Endothelial cell of umbilical vein (primary cell): ENCODE measurements at regions not wholly inside any gene's neighbourhood (a gene's known extent, or its start where the extent isn't known, plus 50 kb on each side); places are given as distances from the start of the nearest gene placed in this dataset.

Experiments
- BruUV-seq: library from RNA; stranded (reverse); fragments of 400-500 nt; replicated peaks from 2 replicates; lab custom pipeline; 2021; lab: Mats Ljungman, UMichigan
- CTCF ChIA-PET: fragments of 300-600, 350-600 bp; sonication (Branson Sonifier 250); formaldehyde crosslinking; loops from one replicate; lab custom pipeline; 2021; ENCODE audit warnings: antibody characterized with exemption, inconsistent platforms; lab: Charles Lee
- POLR2A ChIA-PET: fragments of 300-600, 350-600 bp; sonication (Branson Sonifier 250); formaldehyde crosslinking; loops from one replicate; lab custom pipeline; 2021; ENCODE audit warnings: antibody characterized with exemption, inconsistent platforms; lab: Charles Lee
- DNase-seq: peaks from one replicate; pipeline ENCODE4 v3.0.0-alpha.2; 2011; ENCODE audit warnings: low read depth, low spot score
- FAIRE-seq: peaks from 2 replicates; lab custom pipeline; 2011; peaks lifted over from hg19 to GRCh38; lab: Jason Lieb, UNC
- H2AFZ ChIP-seq: 2 replicates; pipeline ENCODE4 v1.6.0; 2012; ENCODE audit warnings: low read depth, low read length, control low read depth, inconsistent platforms
- H3K27ac ChIP-seq: 2 replicates; pipeline ENCODE4 v1.5.1; 2011; ENCODE audit warnings: low read depth, mild to moderate bottlenecking, control low read depth, low read length, moderate library complexity; ENCODE audit not compliant: insufficient read depth
- H3K27me3 ChIP-seq, 2 experiments: 2 replicates each; pipeline versions ENCODE4 v1.6.0 to v1.6.1; 2011; ENCODE audit warnings: low read length in 2 of 2, mixed read lengths in 1 of 2; ENCODE audit not compliant: control insufficient read depth in 2 of 2, insufficient read depth in 2 of 2
- H3K36me3 ChIP-seq, 2 experiments: 2 replicates in 1 of 2; 3 replicates in 1 of 2; pipeline ENCODE4 v1.5.1; 2011; ENCODE audit warnings: low read length in 2 of 2, mild to moderate bottlenecking in 1 of 2, moderate library complexity in 1 of 2; ENCODE audit not compliant: control insufficient read depth in 2 of 2, insufficient read depth in 2 of 2; ENCODE audit errors: extremely low read depth in 1 of 2
- H3K4me1 ChIP-seq: 3 replicates; pipeline ENCODE4 v1.5.1; 2011; ENCODE audit warnings: mild to moderate bottlenecking, low read length; ENCODE audit not compliant: control insufficient read depth, insufficient read depth; ENCODE audit errors: extremely low read depth
- H3K4me2 ChIP-seq: 2 replicates; pipeline ENCODE4 v1.6.1; 2011; ENCODE audit warnings: low read length, control low read depth, mixed read lengths; ENCODE audit not compliant: insufficient read depth
- H3K4me3 ChIP-seq, 3 experiments: fragments of 200-600 bp in 1 of 3; sonication (generic), shearing (Covaris generic) in 1 of 3; replicated peaks in 1 of 3; 2 replicates each; pipeline ENCODE4 v1.5.1; 2011 to 2016; ENCODE audit warnings: control low read depth in 3 of 3, low read length in 3 of 3, mild to moderate bottlenecking in 2 of 3, inconsistent platforms in 1 of 3, low read depth in 1 of 3, moderate library complexity in 1 of 3; ENCODE audit not compliant: insufficient read depth in 1 of 3
- H3K79me2 ChIP-seq: 2 replicates; pipeline ENCODE4 v1.6.0; 2012; ENCODE audit warnings: low read length, inconsistent platforms; ENCODE audit not compliant: control insufficient read depth, insufficient read depth
- H3K9ac ChIP-seq: replicated peaks from 2 replicates; pipeline ENCODE3; 2011; ENCODE audit warnings: low read length, control low read depth; ENCODE audit not compliant: insufficient read depth; ENCODE audit errors: extremely low read depth
- H3K9me1 ChIP-seq: replicated peaks from 3 replicates; pipeline ENCODE4 v1.6.0; 2011; ENCODE audit warnings: mild to moderate bottlenecking, low read length; ENCODE audit not compliant: control insufficient read depth, insufficient read depth; ENCODE audit errors: extremely low read depth
- H3K9me3 ChIP-seq: replicated peaks from 2 replicates; pipeline ENCODE4 v1.5.1; 2012; ENCODE audit warnings: low read length, inconsistent platforms; ENCODE audit not compliant: control insufficient read depth, insufficient read depth
- H4K20me1 ChIP-seq: replicated peaks from 2 replicates; pipeline ENCODE3; 2011; ENCODE audit warnings: mild to moderate bottlenecking, low read length; ENCODE audit not compliant: control insufficient read depth, insufficient read depth; ENCODE audit errors: extremely low read depth
- CTCF ChIP-seq, 2 donors: IDR thresholded peaks; 1 replicate in 1 of 2; 2 replicates in 1 of 2; pipeline ENCODE4 v1.5.1; 2011; ENCODE audit warnings: low read length in 2 of 2, mild to moderate bottlenecking in 2 of 2, moderate library complexity in 2 of 2, control low read depth in 1 of 2, inconsistent platforms in 1 of 2, low read depth in 1 of 2; ENCODE audit not compliant: insufficient read depth in 1 of 2; ENCODE audit errors: extremely low read depth in 1 of 2
- EZH2 ChIP-seq: IDR thresholded peaks from 2 replicates; pipeline ENCODE4 v1.6.1; 2012; ENCODE audit warnings: borderline replicate concordance, low read depth, mild to moderate bottlenecking, moderate library complexity, low read length, inconsistent platforms; ENCODE audit not compliant: severe bottlenecking
- FOS ChIP-seq: IDR thresholded peaks from 2 replicates; pipeline ENCODE4 v1.6.1; 2011; ENCODE audit warnings: mild to moderate bottlenecking, low read length, moderate library complexity, borderline replicate concordance; ENCODE audit not compliant: insufficient read depth
- GATA2 ChIP-seq: IDR thresholded peaks from 2 replicates; pipeline ENCODE4 v1.7.0; 2011; ENCODE audit warnings: low read depth, mild to moderate bottlenecking, moderate library complexity, mixed read lengths, low read length; ENCODE audit not compliant: insufficient read length, insufficient read depth
- JUN ChIP-seq: IDR thresholded peaks from 2 replicates; pipeline ENCODE4 v1.6.1; 2011; ENCODE audit warnings: borderline replicate concordance, low read depth; ENCODE audit not compliant: insufficient read length, insufficient read depth
- POLR2A ChIP-seq: IDR thresholded peaks from 2 replicates; pipeline ENCODE4 v1.6.1; 2012; ENCODE audit warnings: low read depth, mild to moderate bottlenecking, control low read depth, low read length
- POLR2AphosphoS5 ChIP-seq: IDR thresholded peaks from 2 replicates; pipeline ENCODE4 v1.6.1; 2012; ENCODE audit warnings: low read depth, mild to moderate bottlenecking, control low read depth, low read length, moderate library complexity; ENCODE audit not compliant: insufficient read depth
- dilution Hi-C: fragments of 300-500 bp; cut with MboI; formaldehyde crosslinking; loops from one replicate; pipeline ENCODE4 v1.15.0; 2019; ENCODE audit warnings: low sequenced_read_pairs; ENCODE audit not compliant: extremely low pct_ligation_motif_present
- intact Hi-C: fragments of 100-400 bp; cut with micrococcal nuclease; formaldehyde crosslinking; loops from one replicate; pipeline ENCODE4 v1.10.0; 2022
- TF ChIP-seq, protein P1 (sequence below): IDR thresholded peaks from 2 replicates; pipeline ENCODE4 v1.6.1; 2011; ENCODE audit not compliant: insufficient read depth, insufficient read length

DNA sequence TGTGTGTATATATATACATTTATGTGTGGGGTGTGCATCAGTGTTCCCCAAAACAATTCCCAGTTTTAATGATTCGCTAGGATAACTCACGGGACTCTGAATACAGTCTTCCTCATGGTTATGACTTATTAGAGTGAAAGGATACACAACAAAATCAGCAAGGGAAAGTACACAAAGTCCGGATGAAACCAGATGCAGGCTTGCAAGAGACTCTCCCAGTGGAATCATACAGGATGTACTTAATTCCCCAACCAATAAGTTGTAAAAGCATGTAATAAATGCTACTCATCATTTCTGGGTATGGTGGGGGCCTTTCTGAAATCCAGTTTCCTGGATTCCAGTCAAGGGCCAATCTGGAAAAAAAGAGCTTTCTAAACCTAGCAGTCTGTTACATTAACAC lies 654.1 kb upstream of the SYT4 start:
- H4K20me1 ChIP-seq = no peaks in the 10 kb centered on the region
- H3K9ac ChIP-seq = no peak overlapping the region
- no peak overlapping the region for H3K27ac ChIP-seq
- no peak overlapping the region for H3K4me2 ChIP-seq
- H3K36me3 ChIP-seq = no peaks in the 10 kb centered on the region
- dilution Hi-C loops (no loop called here), intact Hi-C loops (no loop called here)
- no peaks in the 10 kb centered on the region for H3K4me1 ChIP-seq
- POLR2A ChIA-PET = no interaction called here
- no peaks in the 10 kb centered on the region for H3K9me1 ChIP-seq
- DNase-seq (no peak), FAIRE-seq (no peak)
- CTCF ChIA-PET = no interaction called here
- H3K27me3 ChIP-seq = no peaks in the 10 kb centered on the region
- no peak overlapping the region for H3K4me3 ChIP-seq
- H3K79me2 ChIP-seq = no peaks in the 10 kb centered on the region
- no TSS peak for BruUV-seq
- TF ChIP-seq FOS (no peak), JUN (no peak), EZH2 (no peak), CTCF (IDR thresholded peaks at IDR 0.05; ENCODE audit: extremely low read depth in 1 of 2, insufficient read depth in 1 of 2, low read depth in 1 of 2, low read length in 2 of 2) (no peak), POLR2A (no peak), POLR2AphosphoS5 (no peak), GATA2 (no peak)
- TF ChIP-seq, protein P1, sequence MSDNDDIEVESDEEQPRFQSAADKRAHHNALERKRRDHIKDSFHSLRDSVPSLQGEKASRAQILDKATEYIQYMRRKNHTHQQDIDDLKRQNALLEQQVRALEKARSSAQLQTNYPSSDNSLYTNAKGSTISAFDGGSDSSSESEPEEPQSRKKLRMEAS = no peak
- H3K9me3 ChIP-seq = no peaks in the 10 kb centered on the region
- H2AFZ ChIP-seq = no peak overlapping the region
